Caki2 (cell line): ENCODE measurements at regions not wholly inside any gene's neighbourhood (a gene's known extent, or its start where the extent isn't known, plus 50 kb on each side); places are given as distances from the start of the nearest gene placed in this dataset.
"Not testable (repeated sequence)": the region's sequence is repeated elsewhere in the genome, so short reads cannot be mapped to it uniquely, and the experiment has no call there.

Experiments used
- DNase-seq: peaks from one replicate; pipeline ENCODE4 v3.0.0-alpha.2; 2015; ENCODE audit warnings: low read depth
- in situ Hi-C: cut with HindIII; loops from 2 replicates; pipeline ENCODE4 v1.10.0; 2016; ENCODE audit warnings: low sequenced_read_pairs, low pct_unique_long_range_greater_than_20kb, mixed read lengths

GRCh38 chr5:174618589-174618988, 105.8 kb upstream of the MSX2 start:
- in situ Hi-C loops = no loop called here
- no peak for DNase-seq

GRCh38 chr5:174622067-174622466, 102.3 kb upstream of the MSX2 start:
- DNase-seq = no peak
- in situ Hi-C loops = no loop called here

- in situ Hi-C loops = no loop called here
- DNase-seq = no peak
Observed at GRCh38 chr5:174623018-174623417, 101.4 kb upstream of the MSX2 start.

GRCh38 chr5:174623433-174624019, 100.9 kb upstream of the MSX2 start:
- in situ Hi-C loops = no loop called here
- DNase-seq = no peak

GRCh38 chr5:174624733-174625522, 99.5 kb upstream of the MSX2 start:
- in situ Hi-C loops = no loop called here
- no peak for DNase-seq

GRCh38 chr5:174625591-174626350, 98.6 kb upstream of the MSX2 start:
- in situ Hi-C loops = no loop called here
- DNase-seq = no peak

GRCh38 chr5:174626369-174626920, 97.9 kb upstream of the MSX2 start:
- in situ Hi-C loops = no loop called here
- DNase-seq = no peak

GRCh38 chr5:174636094-174636493, 88.3 kb upstream of the MSX2 start:
- DNase-seq = no peak
- in situ Hi-C loops = no loop called here

GRCh38 chr5:174642816-174643405, 81.5 kb upstream of the MSX2 start:
- peak; percentile 27 for DNase-seq
- in situ Hi-C loops = no loop called here

- in situ Hi-C loops = no loop called here
- DNase-seq = no peak
Observed at GRCh38 chr5:174644436-174644835, 79.9 kb upstream of the MSX2 start.

GRCh38 chr5:174644923-174645322, 79.5 kb upstream of the MSX2 start:
- in situ Hi-C loops = no loop called here
- no peak for DNase-seq

GRCh38 chr5:174645677-174646076, 78.7 kb upstream of the MSX2 start:
- in situ Hi-C loops = no loop called here
- DNase-seq = no peak

GRCh38 chr5:174648618-174649017, 75.8 kb upstream of the MSX2 start:
- DNase-seq, in situ Hi-C loops: not testable (repeated sequence)

- in situ Hi-C loops = no loop called here
- DNase-seq = no peak
Observed at GRCh38 chr5:174649391-174649790, 75.0 kb upstream of the MSX2 start.

- DNase-seq = no peak
- in situ Hi-C loops = no loop called here
Observed at GRCh38 chr5:174654442-174654841, 69.9 kb upstream of the MSX2 start.

- no peak for DNase-seq
- in situ Hi-C loops = no loop called here
Observed at GRCh38 chr5:174655351-174655750, 69.0 kb upstream of the MSX2 start.

- in situ Hi-C loops = no loop called here
- no peak for DNase-seq
Observed at GRCh38 chr5:174664180-174664850, 60.1 kb upstream of the MSX2 start.

GRCh38 chr5:174665347-174665746, 59.0 kb upstream of the MSX2 start:
- in situ Hi-C loops = no loop called here

More at GRCh38 chr5:174665347-174665746, 59.0 kb upstream of the MSX2 start:
- no peak for DNase-seq
